Neural progenitor cell (in vitro differentiated cells): ENCODE measurements at regions not wholly inside any gene's neighbourhood (a gene's known extent, or its start where the extent isn't known, plus 50 kb on each side); places are given as distances from the start of the nearest gene placed in this dataset.

Experiments used
- DNase-seq: peaks from one replicate; pipeline ENCODE4 v3.0.0-alpha.2; 2016; ENCODE audit warnings: low spot score
- H2AFZ ChIP-seq: fragments of 200-600 bp; sonication (generic); replicated peaks from 2 replicates; pipeline ENCODE4 v1.6.1; 2016; ENCODE audit warnings: antibody characterized with exemption
- H3F3A ChIP-seq: fragments of 200-600 bp; sonication (generic); 2 replicates; pipeline ENCODE4 v1.6.1; 2016; ENCODE audit warnings: antibody characterized with exemption, low read depth
- H3K27ac ChIP-seq: fragments of 200-600 bp; sonication (generic); 2 replicates; pipeline ENCODE4 v1.5.1; 2016; ENCODE audit warnings: mild to moderate bottlenecking
- H3K27me3 ChIP-seq: fragments of 200-600 bp; sonication (generic); 2 replicates; pipeline ENCODE4 v1.6.1; 2016; ENCODE audit warnings: mild to moderate bottlenecking, moderate library complexity
- H3K36me3 ChIP-seq: fragments of 200-600 bp; sonication (generic); 2 replicates; pipeline ENCODE4 v1.5.1; 2016
- H3K4me1 ChIP-seq: fragments of 200-600 bp; sonication (generic); 2 replicates; pipeline ENCODE4 v1.6.1; 2016; ENCODE audit warnings: mixed run types
- H3K4me2 ChIP-seq: fragments of 200-600 bp; sonication (generic); 2 replicates; pipeline ENCODE4 v1.6.1; 2016
- H3K4me3 ChIP-seq: fragments of 200-600 bp; sonication (generic); 2 replicates; pipeline ENCODE4 v1.5.1; 2016
- H3K79me2 ChIP-seq: fragments of 200-600 bp; sonication (generic); 2 replicates; pipeline ENCODE4 v1.6.1; 2016; ENCODE audit warnings: low read depth
- H3K9ac ChIP-seq: fragments of 200-600 bp; sonication (generic); 2 replicates; pipeline ENCODE4 v1.6.1; 2016
- H3K9me3 ChIP-seq: fragments of 200-600 bp; sonication (generic); 2 replicates; pipeline ENCODE4 v1.5.1; 2016; ENCODE audit warnings: low read depth
- H4K20me1 ChIP-seq: fragments of 200-600 bp; sonication (generic); 2 replicates; pipeline ENCODE4 v1.6.1; 2016; ENCODE audit warnings: low read depth
- H3K27ac Mint-ChIP-seq: 3 replicates; pipeline ENCODE4 v1.8.0; 2021; ENCODE audit warnings: mixed read lengths
- H3K27me3 Mint-ChIP-seq: 2 replicates; pipeline ENCODE4 v1.8.0; 2022; ENCODE audit warnings: low read depth, mild to moderate bottlenecking, inconsistent platforms, moderate library complexity, mixed read lengths; ENCODE audit not compliant: insufficient read depth
- H3K36me3 Mint-ChIP-seq: 3 replicates; pipeline ENCODE4 v1.8.0; 2021; ENCODE audit warnings: mixed read lengths
- H3K4me1 Mint-ChIP-seq: 3 replicates; pipeline ENCODE4 v1.8.0; 2021; ENCODE audit warnings: mixed read lengths
- H3K4me3 Mint-ChIP-seq: 3 replicates; pipeline ENCODE4 v1.8.0; 2021; ENCODE audit warnings: mild to moderate bottlenecking, moderate library complexity, mixed read lengths
- H3K9me3 Mint-ChIP-seq: 3 replicates; pipeline ENCODE4 v1.8.0; 2020; ENCODE audit warnings: mixed read lengths
- EZH2 ChIP-seq: fragments of 200-600 bp; sonication (generic); IDR thresholded peaks from 2 replicates; pipeline ENCODE4 v1.6.1; 2017; ENCODE audit warnings: antibody characterized with exemption, mild to moderate bottlenecking, moderate library complexity
- EZH2phosphoT487 ChIP-seq: fragments of 200-600 bp; sonication (generic); IDR thresholded peaks from 2 replicates; pipeline ENCODE4 v1.6.1; 2017; ENCODE audit warnings: antibody characterized with exemption
- TF ChIP-seq, protein P1 (sequence below): fragments of 200-600 bp; sonication (generic); IDR thresholded peaks from 2 replicates; pipeline ENCODE4 v1.5.1; 2017; ENCODE audit warnings: antibody characterized with exemption, mild to moderate bottlenecking

DNA sequence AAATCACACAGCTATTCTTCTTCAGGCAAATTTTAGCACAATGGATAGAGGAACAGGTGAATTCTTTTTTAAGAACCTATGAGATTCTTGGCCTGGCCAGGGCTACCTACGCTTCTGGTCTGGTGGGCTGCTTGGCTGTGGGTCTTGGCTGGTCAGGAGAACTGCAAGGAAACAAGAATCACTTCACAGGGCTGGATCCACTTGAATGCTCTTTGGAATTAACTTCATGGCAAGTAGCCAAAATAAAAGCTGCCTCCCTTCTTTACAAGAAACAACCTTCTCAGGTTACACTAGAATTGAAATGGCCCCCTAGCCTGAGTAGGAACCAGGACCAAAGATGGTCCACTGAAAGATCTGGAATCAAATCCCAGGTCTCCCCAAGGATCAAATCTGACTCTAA, 519.1 kb downstream of the IQCM start:
- H3K4me3 Mint-ChIP-seq, result no peak overlapping the region
- Histone ChIP-seq H2AFZ (no peak overlapping the region), H3K4me3 (no peak overlapping the region), H3K4me1 (no peaks in the 10 kb centered on the region), H3K27me3 (no peaks in the 10 kb centered on the region), H3K27ac (no peak overlapping the region), H3K9ac (no peak overlapping the region), H4K20me1 (no peaks in the 10 kb centered on the region), H3K4me2 (no peak overlapping the region), H3F3A (no peaks in the 10 kb centered on the region), H3K36me3 (no peaks in the 10 kb centered on the region), H3K79me2 (no peaks in the 10 kb centered on the region), H3K9me3 (no peaks in the 10 kb centered on the region)
- H3K9me3 Mint-ChIP-seq, result no peaks in the 10 kb centered on the region
- H3K27ac Mint-ChIP-seq, result no peak overlapping the region
- no peaks in the 10 kb centered on the region for H3K36me3 Mint-ChIP-seq
- H3K4me1 Mint-ChIP-seq, result peaks cover 6% of the 10 kb centered on the region
- TF ChIP-seq EZH2 (no peak), EZH2phosphoT487 (no peak)
- TF ChIP-seq, protein P1, sequence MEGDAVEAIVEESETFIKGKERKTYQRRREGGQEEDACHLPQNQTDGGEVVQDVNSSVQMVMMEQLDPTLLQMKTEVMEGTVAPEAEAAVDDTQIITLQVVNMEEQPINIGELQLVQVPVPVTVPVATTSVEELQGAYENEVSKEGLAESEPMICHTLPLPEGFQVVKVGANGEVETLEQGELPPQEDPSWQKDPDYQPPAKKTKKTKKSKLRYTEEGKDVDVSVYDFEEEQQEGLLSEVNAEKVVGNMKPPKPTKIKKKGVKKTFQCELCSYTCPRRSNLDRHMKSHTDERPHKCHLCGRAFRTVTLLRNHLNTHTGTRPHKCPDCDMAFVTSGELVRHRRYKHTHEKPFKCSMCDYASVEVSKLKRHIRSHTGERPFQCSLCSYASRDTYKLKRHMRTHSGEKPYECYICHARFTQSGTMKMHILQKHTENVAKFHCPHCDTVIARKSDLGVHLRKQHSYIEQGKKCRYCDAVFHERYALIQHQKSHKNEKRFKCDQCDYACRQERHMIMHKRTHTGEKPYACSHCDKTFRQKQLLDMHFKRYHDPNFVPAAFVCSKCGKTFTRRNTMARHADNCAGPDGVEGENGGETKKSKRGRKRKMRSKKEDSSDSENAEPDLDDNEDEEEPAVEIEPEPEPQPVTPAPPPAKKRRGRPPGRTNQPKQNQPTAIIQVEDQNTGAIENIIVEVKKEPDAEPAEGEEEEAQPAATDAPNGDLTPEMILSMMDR, result no peak
- no peaks in the 10 kb centered on the region for H3K27me3 Mint-ChIP-seq
- DNase-seq, result no peak

DNA sequence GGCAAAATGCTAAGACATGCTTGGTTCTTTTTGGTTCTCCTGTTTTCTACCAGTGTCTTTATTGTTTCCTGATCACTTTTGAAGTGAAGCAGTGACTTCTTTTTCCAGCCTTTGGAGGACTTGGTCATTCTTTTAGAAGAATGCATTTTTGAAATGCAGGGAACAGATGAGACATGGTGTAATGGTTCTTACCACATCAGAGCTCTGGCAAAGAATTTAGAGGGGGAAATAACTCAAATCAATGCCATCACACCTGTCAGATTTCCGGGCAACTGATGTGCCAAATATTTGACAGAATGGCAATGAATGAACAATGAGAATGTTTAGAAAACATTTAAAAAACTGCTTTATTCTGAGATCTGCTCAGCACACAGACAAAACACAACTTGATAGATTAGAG, 519.6 kb downstream of the IQCM start:
- H3K36me3 Mint-ChIP-seq, result no peaks in the 10 kb centered on the region
- H3K4me1 Mint-ChIP-seq, result peaks cover 6% of the 10 kb centered on the region
- no peak for DNase-seq
- H3K79me2 ChIP-seq, result no peaks in the 10 kb centered on the region
- TF ChIP-seq, protein P1, result no peak
- no peak for TF ChIP-seq EZH2phosphoT487
- TF ChIP-seq EZH2, result no peak
- no peaks in the 10 kb centered on the region for H3K27me3 Mint-ChIP-seq
- no peaks in the 10 kb centered on the region for H3K36me3 ChIP-seq
- no peaks in the 10 kb centered on the region for H4K20me1 ChIP-seq
- no peaks in the 10 kb centered on the region for H3K4me1 ChIP-seq
- H3K27me3 ChIP-seq, result no peaks in the 10 kb centered on the region
- H3K9me3 ChIP-seq, result no peaks in the 10 kb centered on the region
- H3K9ac ChIP-seq, result no peak overlapping the region
- H2AFZ ChIP-seq, result no peak overlapping the region
- H3F3A ChIP-seq, result no peaks in the 10 kb centered on the region
- no peaks in the 10 kb centered on the region for H3K9me3 Mint-ChIP-seq
- H3K27ac ChIP-seq, result no peak overlapping the region
- H3K27ac Mint-ChIP-seq, result no peak overlapping the region
- H3K4me3 ChIP-seq, result no peak overlapping the region
- H3K4me2 ChIP-seq, result no peak overlapping the region
- H3K4me3 Mint-ChIP-seq, result no peak overlapping the region

DNA sequence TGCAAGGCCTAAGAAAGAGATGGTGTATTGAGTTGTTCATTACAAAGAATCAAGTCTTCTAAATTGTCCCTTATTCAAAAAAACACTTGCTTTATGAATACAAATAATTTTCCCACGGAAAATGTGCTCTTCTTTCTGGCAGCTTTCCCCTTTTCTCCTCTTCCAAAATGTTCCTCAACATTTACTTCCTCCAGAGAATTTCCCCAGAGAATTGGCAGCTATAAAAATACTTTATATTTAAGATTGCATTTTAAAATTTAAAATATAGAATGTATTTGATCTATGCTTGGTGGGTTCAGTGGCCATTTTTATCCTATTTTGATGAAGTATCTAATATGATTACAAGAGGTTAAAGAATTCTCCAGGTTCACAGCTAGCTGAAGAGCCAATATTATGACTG, 521.0 kb downstream of the IQCM start:
- H3K4me1 Mint-ChIP-seq, result peaks cover 6% of the 10 kb centered on the region
- no peaks in the 10 kb centered on the region for H3K27me3 Mint-ChIP-seq
- no peak overlapping the region for H3K9ac ChIP-seq
- no peak overlapping the region for H3K4me3 ChIP-seq
- no peaks in the 10 kb centered on the region for H3K36me3 Mint-ChIP-seq
- no peaks in the 10 kb centered on the region for H3K79me2 ChIP-seq
- H3K4me3 Mint-ChIP-seq, result no peak overlapping the region
- no peak for DNase-seq
- no peak overlapping the region for H2AFZ ChIP-seq
- no peaks in the 10 kb centered on the region for H3K4me1 ChIP-seq
- no peaks in the 10 kb centered on the region for H3F3A ChIP-seq
- H3K9me3 ChIP-seq, result no peaks in the 10 kb centered on the region
- H3K9me3 Mint-ChIP-seq, result no peaks in the 10 kb centered on the region
- H3K27ac ChIP-seq, result no peak overlapping the region
- H3K27ac Mint-ChIP-seq, result no peak overlapping the region
- H4K20me1 ChIP-seq, result no peaks in the 10 kb centered on the region
- TF ChIP-seq, protein P1, result no peak
- TF ChIP-seq EZH2phosphoT487 (no peak), EZH2 (no peak)
- no peaks in the 10 kb centered on the region for H3K36me3 ChIP-seq
- no peaks in the 10 kb centered on the region for H3K27me3 ChIP-seq
- H3K4me2 ChIP-seq, result no peak overlapping the region
